PC-3 (cell line): ENCODE measurements at regions not wholly inside any gene's neighbourhood (a gene's known extent, or its start where the extent isn't known, plus 50 kb on each side); places are given as distances from the start of the nearest gene placed in this dataset.

Source experiments
- CTCF ChIP-seq: fragments of 300-600 bp; sonication (generic); conservative IDR thresholded peaks from 2 replicates; pipeline ENCODE4 v1.5.1; 2017; ENCODE audit warnings: antibody characterized with exemption, low read depth, mild to moderate bottlenecking, low read length
- EZH2 ChIP-seq: fragments of 300-600 bp; sonication (generic); IDR thresholded peaks from one replicate; pipeline ENCODE4 v1.6.1; 2017; ENCODE audit warnings: antibody characterized with exemption, mild to moderate bottlenecking, low read length; ENCODE audit not compliant: unreplicated experiment

- no peak for TF ChIP-seq CTCF
- no peak for TF ChIP-seq EZH2
Observed at GRCh38 chr10:121135512-121135911, 284.4 kb downstream of the WDR11 start.
